GM13977 (cell line): ENCODE measurements at regions not wholly inside any gene's neighbourhood (a gene's known extent, or its start where the extent isn't known, plus 50 kb on each side); places are given as distances from the start of the nearest gene placed in this dataset.
"Not testable (repeated sequence)": the region's sequence is repeated elsewhere in the genome, so short reads cannot be mapped to it uniquely, and the experiment has no call there.

Source experiments
- DNase-seq: peaks from one replicate; pipeline ENCODE4 v3.0.0; 2012; ENCODE audit warnings: low spot score
- in situ Hi-C: fragments of 300-500 bp; cut with MboI; formaldehyde crosslinking; loops from one replicate; pipeline ENCODE4 v1.12.0; 2022; ENCODE audit warnings: low sequenced_read_pairs, low pct_unique_long_range_greater_than_20kb, mixed read lengths, inconsistent platforms; ENCODE audit not compliant: unreplicated experiment
- TF ChIP-seq, protein P1 (sequence below): IDR thresholded peaks from 2 replicates; pipeline ENCODE4 v1.5.1; 2012; ENCODE audit warnings: mild to moderate bottlenecking, control low read depth; ENCODE audit not compliant: insufficient read depth; ENCODE audit errors: extremely low read depth, missing control alignments

DNA sequence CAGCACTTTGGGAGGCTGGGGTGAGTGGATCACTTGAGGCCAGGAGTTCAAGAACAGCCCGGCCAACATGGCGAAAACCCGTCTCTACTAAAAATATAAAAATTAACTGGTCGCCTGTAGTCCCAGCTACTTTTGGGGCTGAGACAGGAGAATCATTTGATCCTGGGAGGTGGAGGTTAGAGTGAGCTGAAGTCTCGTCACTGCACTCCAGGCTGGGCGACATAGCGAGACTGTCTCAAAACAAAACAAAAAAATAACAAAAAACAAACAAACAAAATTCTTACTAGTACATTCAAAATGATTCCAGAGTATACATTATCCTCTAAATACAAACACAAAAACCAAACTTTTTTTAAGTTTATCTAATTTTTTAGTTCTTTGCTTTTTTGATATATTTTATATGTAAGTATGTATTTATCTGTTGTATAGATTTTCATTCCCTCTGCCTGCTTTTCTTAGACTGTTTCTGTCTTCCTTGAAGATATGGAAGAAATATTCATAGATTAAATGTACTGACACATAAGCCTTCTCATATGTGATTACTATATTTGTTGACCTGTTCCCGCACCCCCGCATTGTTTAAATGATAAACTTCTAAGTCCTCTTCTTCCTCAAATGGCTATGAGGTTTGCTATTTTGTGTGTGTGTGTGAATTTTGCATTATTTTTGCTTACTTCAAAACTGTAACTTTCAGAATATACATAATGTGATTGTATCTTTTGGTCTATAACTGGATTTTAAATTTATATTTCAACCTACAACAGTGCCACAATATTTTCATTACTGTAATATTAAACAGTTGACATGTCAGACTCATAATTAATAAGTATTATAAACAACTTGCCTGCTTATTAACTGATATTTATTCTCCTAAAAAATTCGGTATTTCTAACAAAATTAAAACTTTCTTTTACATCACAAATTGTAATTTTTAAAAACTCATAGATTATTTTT lies 1674.1 kb upstream of the B3GALT2 start:
- TF ChIP-seq, protein P1, sequence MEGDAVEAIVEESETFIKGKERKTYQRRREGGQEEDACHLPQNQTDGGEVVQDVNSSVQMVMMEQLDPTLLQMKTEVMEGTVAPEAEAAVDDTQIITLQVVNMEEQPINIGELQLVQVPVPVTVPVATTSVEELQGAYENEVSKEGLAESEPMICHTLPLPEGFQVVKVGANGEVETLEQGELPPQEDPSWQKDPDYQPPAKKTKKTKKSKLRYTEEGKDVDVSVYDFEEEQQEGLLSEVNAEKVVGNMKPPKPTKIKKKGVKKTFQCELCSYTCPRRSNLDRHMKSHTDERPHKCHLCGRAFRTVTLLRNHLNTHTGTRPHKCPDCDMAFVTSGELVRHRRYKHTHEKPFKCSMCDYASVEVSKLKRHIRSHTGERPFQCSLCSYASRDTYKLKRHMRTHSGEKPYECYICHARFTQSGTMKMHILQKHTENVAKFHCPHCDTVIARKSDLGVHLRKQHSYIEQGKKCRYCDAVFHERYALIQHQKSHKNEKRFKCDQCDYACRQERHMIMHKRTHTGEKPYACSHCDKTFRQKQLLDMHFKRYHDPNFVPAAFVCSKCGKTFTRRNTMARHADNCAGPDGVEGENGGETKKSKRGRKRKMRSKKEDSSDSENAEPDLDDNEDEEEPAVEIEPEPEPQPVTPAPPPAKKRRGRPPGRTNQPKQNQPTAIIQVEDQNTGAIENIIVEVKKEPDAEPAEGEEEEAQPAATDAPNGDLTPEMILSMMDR, result no peak
- DNase-seq, result no peak
- in situ Hi-C loops, result no loop called here

DNA sequence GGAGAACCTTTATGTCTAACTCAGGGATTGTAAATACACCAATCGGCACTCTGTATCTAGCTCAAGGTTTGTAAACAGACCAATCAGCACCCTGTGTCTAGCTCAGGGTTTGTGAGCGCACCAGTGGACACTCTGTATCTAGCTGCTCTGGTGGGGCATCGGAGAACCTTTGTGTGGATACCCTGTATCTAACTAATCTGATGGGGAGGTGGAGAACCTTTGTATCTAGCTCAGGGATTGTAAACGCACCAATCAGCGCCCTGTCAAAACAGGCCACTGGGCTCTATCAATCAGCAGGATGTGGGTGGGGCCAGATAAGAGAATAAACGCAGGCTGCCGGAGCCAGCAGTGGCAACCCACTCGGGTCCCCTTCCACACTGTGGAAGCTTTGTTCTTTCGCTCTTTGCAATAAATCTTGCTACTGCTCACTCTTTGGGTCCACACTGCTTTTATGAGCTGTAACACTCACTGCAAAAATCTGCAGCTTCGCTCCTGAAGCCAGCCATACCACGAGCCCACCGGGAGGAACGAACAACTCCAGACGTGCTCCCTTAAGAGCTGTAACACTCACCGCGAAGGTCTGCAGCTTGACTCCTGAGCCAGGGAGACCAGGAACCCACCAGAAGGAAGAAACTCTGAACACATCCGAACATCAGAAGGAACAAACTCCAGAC lies 1673.2 kb upstream of the B3GALT2 start:
- DNase-seq, in situ Hi-C loops: not testable (repeated sequence)

DNA sequence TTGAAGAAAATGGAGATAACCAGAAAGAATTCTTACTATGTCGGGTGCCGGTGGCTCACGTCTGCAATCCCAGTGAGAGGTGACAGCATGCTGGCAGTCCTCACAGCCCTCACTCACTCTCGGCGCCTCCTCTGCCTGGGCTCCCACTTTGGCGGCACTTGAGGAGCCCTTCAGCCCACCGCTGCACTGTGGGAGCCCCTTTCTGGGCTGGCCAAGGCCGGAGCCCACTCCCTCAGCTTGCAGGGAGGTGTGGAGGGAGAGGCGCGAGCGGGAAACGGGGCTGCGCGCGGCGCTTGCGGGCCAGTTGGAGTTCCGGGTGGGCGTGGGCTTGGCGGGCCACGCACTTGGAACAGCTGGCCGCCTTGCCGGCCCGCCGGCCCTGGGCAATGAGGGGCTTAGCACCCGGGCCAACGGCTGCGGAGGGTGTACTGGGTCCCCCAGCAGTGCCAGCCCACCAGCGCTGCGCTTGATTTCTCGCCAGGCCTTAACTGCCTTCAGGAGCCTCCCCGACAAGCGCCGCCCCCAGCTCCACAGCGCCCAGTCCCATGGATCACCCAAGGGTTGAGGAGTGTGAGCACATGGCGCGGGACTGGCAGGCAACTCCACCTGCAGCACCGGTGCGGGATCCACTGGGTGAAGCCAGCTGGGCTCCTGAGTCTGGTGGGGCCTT lies 1672.5 kb upstream of the B3GALT2 start:
- in situ Hi-C loops, DNase-seq: not testable (repeated sequence)

- in situ Hi-C loops, result no loop called here
- TF ChIP-seq, protein P1, result no peak
Observed at GRCh38 chr1:194857413-194857812, 1671.0 kb upstream of the B3GALT2 start.

DNA sequence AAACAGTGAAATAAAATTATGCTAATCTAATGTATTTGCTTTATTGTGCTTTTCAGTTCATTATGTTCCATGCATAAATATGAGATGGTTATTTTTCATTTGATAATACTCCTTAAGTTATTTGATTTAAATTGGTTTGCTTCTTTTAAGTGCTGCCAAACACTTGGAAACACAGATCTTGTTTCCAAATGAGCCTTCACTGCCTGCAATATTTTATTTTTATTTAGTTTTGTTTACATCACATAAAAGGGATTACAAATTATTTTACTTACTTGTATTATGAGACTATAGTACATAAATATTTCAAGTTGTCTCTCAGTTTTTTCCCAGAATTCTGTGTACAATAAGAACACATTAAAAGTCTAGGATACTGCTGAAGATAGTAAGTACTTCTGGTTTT lies 1662.4 kb upstream of the B3GALT2 start:
- DNase-seq, result no peak
- TF ChIP-seq, protein P1, result no peak
- in situ Hi-C loops, result no loop called here

More at GRCh38 chr1:194857413-194857812, 1671.0 kb upstream of the B3GALT2 start:
- no peak for DNase-seq

- in situ Hi-C loops, result no loop called here
- TF ChIP-seq, protein P1, result no peak
- DNase-seq, result no peak
Observed at GRCh38 chr1:194846488-194846887, 1660.1 kb upstream of the B3GALT2 start.

GRCh38 chr1:194843077-194843476 lies 1656.7 kb upstream of the B3GALT2 start:
- in situ Hi-C loops, result no loop called here
- DNase-seq, result no peak
- TF ChIP-seq, protein P1, result no peak
